Muscle of leg (tissue), 3 donors: ENCODE measurements at regions not wholly inside any gene's neighbourhood (a gene's known extent, or its start where the extent isn't known, plus 50 kb on each side); places are given as distances from the start of the nearest gene placed in this dataset.

Source experiments
- DNase-seq: peaks from one replicate; pipeline ENCODE4 v3.0.0; 2013
- H3K27ac ChIP-seq: one replicate; pipeline ENCODE4 v1.5.1; 2013; ENCODE audit warnings: mild to moderate bottlenecking, low read length, control low read depth
- H3K27me3 ChIP-seq: one replicate; pipeline ENCODE4 v1.6.1; 2013; ENCODE audit warnings: low read length; ENCODE audit not compliant: control insufficient read depth, insufficient read depth
- H3K36me3 ChIP-seq: one replicate; pipeline ENCODE4 v1.6.1; 2013; ENCODE audit warnings: low read length; ENCODE audit not compliant: control insufficient read depth, insufficient read depth
- H3K4me1 ChIP-seq: one replicate; pipeline ENCODE4 v1.6.1; 2013; ENCODE audit warnings: low read length; ENCODE audit not compliant: control insufficient read depth, insufficient read depth
- H3K4me3 ChIP-seq: one replicate; pipeline ENCODE4 v1.5.1; 2013; ENCODE audit warnings: low read length, control low read depth
- H3K9me3 ChIP-seq: replicated peaks from 2 replicates; pipeline ENCODE4 v1.6.1; 2013; ENCODE audit warnings: low read depth, low read length; ENCODE audit not compliant: control insufficient read depth
- WGBS: methylation state at CpG from one replicate; pipeline ENCODE4 v1.1.5; 2013; ENCODE audit warnings: missing lambda C conversion rate; ENCODE audit not compliant: insufficient coverage; 5-methylcytosine and 5-hydroxymethylcytosine counted together

DNA sequence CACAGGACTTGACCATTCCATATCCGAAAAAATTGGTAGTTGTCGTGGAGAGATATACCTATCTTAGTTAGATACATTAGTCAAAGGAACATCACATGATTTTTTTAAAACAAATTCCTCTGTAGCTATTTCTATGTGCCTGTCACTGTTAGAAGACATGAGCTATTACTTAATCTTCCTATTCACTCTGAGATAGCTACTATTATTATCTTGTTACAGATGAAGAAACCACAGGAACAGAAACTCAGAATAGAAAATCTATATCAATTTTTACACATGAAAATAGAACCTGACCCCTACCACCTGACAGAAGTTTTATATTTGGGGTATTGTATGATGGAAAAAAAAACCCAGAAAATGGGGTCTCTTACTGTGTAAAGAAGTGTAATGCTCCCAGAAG is 68.9 kb upstream of the TDRD3 start:
- Histone ChIP-seq H3K27ac (no peak overlapping the region), H3K4me1 (no peaks in the 10 kb centered on the region), H3K27me3 (no peaks in the 10 kb centered on the region), H3K4me3 (no peak overlapping the region), H3K36me3 (no peaks in the 10 kb centered on the region), H3K9me3 (no peaks in the 10 kb centered on the region)
- no CpG with 5 or more reads among the region's 2 CpGs for WGBS
- no peak for DNase-seq

DNA sequence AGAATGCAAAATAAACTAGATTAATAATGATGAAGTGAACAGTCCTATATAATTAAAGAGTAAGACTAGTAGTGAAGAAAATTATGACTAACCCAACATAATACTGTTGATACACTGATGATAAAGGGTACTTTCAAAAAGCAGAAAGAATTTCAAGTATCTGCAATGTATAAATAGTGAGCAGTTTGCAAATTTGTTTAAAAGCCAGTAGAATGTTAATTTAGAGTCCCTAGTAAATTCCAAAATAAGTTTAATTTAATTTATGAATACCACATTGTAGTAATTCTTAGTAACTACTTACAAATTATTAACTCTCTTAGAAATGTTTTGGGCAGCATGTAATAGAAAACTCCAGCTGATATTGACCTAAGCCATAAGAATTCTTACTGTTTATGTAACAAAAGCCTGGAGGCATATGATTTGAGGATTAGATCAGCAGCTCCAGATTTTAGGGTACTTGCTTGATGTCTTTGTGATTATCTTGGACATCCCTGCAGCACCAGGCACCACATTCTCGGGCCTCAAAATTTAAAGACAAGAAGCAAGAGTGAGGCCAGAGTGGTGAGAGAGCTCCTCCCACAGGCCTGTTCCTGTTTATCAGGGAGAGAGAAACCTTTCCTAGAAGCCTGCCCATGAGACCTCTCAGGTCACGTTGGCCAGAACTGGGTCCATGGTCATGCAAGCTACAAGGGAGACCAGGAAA is 67.6 kb upstream of the TDRD3 start:
- no peaks in the 10 kb centered on the region for H3K27me3 ChIP-seq
- 25% methylated on average over 1 of the region's 2 CpGs for WGBS
- H3K9me3 ChIP-seq = no peaks in the 10 kb centered on the region
- no peaks in the 10 kb centered on the region for H3K4me1 ChIP-seq
- no peaks in the 10 kb centered on the region for H3K36me3 ChIP-seq
- no peak overlapping the region for H3K4me3 ChIP-seq
- no peak overlapping the region for H3K27ac ChIP-seq
- DNase-seq = peak; percentile 38

DNA sequence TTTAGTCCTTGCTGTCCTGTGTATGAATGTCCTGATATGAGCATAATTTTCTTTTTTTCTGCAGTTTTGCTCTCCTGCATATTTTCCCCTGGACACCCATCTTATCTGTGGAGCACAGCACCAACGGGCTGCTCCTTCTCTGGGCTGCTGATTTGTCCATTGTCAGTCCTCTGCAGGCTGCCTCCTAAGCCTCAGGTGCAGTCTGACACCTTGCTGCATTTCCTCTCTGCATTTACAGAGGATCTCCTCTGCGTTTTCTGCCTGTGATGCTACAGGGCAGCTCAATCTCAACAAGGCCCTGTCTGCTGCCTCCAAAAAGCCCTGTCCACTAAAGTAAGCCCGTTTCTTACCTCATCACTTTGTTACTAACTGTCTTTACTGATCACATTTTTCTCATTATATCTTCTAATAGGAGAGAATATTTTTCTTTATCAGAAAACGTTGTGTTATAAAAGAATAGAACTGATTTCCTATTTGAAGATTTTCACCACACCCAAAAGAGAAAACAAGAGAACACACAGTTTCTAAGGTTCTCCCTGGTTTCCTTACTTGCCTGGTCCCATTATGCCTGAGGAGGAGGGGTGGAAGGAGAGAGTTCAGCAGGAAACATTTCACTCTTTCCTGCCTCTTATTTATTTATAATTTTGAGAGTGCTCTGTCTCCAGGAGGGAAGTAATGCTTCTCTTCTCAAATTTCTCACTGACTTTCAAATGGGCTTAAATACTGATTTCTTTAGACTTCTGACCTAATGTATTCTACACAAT is 65.6 kb upstream of the TDRD3 start:
- Histone ChIP-seq H3K27ac (no peak overlapping the region), H3K4me3 (no peak overlapping the region), H3K36me3 (no peaks in the 10 kb centered on the region), H3K4me1 (no peaks in the 10 kb centered on the region), H3K9me3 (no peaks in the 10 kb centered on the region), H3K27me3 (no peaks in the 10 kb centered on the region)
- no peak for DNase-seq
- 45% methylated on average over 2 of the region's 4 CpGs for WGBS

DNA sequence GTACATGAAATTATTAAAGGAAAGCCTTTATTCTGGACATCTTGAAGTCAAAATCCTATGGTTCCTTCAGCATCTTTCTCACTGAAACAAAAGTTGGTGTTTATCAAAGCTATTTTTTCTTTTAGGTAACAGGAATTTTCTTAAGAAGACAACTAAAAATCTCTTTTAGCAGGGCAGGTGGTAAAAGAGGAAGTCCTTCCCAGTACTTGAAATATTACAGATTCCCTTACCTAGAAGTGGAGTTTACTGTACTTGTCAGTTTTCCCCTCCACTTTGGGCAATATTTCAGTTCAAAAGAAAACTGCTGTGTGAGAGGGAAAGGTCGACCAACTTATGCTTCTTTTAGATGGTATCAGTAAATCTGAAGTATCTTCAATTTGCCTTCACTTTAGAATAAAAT is 64.3 kb upstream of the TDRD3 start:
- WGBS = no CpG with 5 or more reads among the region's 1 CpG
- no peak overlapping the region for H3K27ac ChIP-seq

DNA sequence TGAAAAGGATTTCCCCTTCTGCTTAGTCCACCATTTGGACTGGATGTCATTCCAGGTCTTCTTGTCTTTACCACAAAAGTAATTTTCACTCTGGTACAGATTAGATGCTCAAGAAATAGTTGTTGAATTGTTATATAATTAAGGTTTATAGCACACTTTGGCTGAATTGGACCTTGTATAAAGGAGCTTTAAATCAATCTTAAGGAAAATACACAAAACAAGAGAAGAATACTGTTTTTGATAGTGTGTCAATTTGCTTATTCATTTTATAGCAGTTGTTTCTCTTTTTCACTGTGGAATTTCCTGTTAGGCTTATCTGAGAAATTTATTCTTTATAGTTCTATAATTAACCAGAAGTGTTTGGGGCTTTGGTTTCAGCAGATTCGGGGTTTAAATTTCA is 62.7 kb upstream of the TDRD3 start:
- DNase-seq = no peak
- H3K4me1 ChIP-seq = no peaks in the 10 kb centered on the region
- no CpG with 5 or more reads among the region's 1 CpG for whole genome bisulfite sequencing
- H3K9me3 ChIP-seq = no peaks in the 10 kb centered on the region
- H3K4me3 ChIP-seq = no peak overlapping the region
- H3K27ac ChIP-seq = no peak overlapping the region
- H3K36me3 ChIP-seq = no peaks in the 10 kb centered on the region
- no peaks in the 10 kb centered on the region for H3K27me3 ChIP-seq

More for the DNA sequence above, 64.3 kb upstream of the TDRD3 start:
- DNase-seq = no peak
- Histone ChIP-seq H3K9me3 (no peaks in the 10 kb centered on the region), H3K36me3 (no peaks in the 10 kb centered on the region), H3K4me1 (no peaks in the 10 kb centered on the region), H3K4me3 (no peak overlapping the region), H3K27me3 (no peaks in the 10 kb centered on the region)

DNA sequence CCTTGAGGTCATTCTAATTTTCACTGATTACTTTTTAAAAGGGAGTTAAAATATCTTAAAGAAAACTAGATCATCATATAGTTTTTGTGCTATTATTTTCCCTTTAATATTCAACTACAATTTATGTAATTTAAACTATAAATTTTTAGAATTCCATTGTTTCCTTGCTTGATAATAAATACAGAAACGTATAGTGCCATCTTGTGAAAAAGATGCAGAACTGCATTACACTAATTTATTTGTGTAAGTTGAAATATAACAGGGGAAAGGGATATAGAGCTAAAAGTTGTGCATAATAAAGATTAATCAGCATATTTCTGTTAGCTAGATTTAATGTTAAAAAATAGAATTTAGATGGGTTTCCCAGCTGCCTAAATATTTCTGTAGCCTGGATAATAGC is 61.5 kb upstream of the TDRD3 start:
- WGBS = no CpG with 5 or more reads among the region's 1 CpG
- no peaks in the 10 kb centered on the region for H3K4me1 ChIP-seq
- H3K27me3 ChIP-seq = no peaks in the 10 kb centered on the region
- H3K27ac ChIP-seq = no peak overlapping the region
- no peak overlapping the region for H3K4me3 ChIP-seq
- H3K36me3 ChIP-seq = no peaks in the 10 kb centered on the region
- DNase-seq = peak; percentile 33
- H3K9me3 ChIP-seq = no peaks in the 10 kb centered on the region

DNA sequence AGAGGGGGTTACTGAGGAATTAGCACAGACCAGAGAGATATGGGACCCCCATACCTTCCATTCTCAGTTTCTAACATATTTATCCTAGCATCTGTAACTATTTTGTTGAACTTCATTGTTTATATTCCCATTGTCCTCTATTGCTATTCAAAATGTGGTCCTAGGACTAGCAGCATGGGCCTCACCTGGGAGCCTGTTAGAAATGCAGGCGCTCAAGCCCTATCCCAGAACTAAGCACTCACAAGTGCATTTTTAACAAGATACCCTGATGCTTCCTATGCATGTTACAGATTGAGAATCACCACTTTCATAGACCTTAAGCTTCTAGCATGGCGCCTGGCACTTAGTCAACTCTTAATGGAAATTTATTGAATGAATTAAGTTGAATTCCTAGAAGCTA is 58.3 kb upstream of the TDRD3 start:
- WGBS = no CpG with 5 or more reads among the region's 2 CpGs
- Histone ChIP-seq H3K4me1 (no peaks in the 10 kb centered on the region), H3K4me3 (no peak overlapping the region), H3K27ac (no peak overlapping the region), H3K27me3 (no peaks in the 10 kb centered on the region), H3K36me3 (no peaks in the 10 kb centered on the region), H3K9me3 (no peaks in the 10 kb centered on the region)
- DNase-seq = no peak

DNA sequence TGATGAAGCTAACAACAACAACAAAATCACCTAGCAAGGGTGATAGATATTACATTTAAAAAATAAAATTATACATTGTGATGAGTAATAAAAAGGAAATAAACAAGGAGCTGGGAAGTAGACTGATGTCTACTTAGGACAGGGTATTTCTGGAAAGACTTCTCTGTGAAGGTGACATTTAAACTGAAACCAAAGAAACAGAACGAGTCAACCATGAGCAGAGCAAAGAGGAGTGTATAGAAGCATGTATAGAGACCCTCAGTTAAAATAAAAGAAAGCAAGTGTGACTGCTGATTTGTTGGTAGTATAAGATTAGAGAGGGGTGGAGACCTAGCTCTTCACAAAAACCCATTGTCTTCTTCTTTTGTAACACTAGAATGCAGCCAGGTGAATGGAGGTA is 53.0 kb upstream of the TDRD3 start:
- Histone ChIP-seq H3K27ac (no peak overlapping the region), H3K9me3 (no peaks in the 10 kb centered on the region), H3K4me1 (no peaks in the 10 kb centered on the region), H3K36me3 (no peaks in the 10 kb centered on the region), H3K27me3 (no peaks in the 10 kb centered on the region), H3K4me3 (no peak overlapping the region)
- no peak for DNase-seq
- WGBS = 83% methylated on average over 1 of the region's 1 CpG

DNA sequence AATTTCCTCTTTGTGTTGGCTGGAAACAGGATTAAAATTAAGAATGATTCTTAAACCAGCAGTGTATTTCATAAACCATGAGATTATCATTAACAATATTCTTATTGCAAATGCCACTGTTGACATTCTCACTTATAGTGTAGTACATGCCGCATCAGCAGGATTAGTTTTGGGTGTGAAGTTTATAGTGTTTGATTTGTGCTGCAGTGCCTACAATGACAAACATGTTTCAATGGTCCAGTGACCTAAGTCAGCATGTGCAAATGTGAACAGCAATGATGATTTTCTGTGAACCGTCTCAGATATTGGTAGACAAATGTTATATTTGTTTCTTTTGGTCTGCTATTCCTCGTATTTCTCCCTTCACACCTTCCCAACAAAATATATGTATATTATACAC is 49.8 kb upstream of the TDRD3 start:
- WGBS = no CpG with 5 or more reads among the region's 3 CpGs

More for the DNA sequence above, 49.8 kb upstream of the TDRD3 start:
- H3K4me3 ChIP-seq = no peak overlapping the region
- no peak overlapping the region for H3K27ac ChIP-seq
- no peaks in the 10 kb centered on the region for H3K27me3 ChIP-seq
- H3K9me3 ChIP-seq = no peaks in the 10 kb centered on the region
- no peak for DNase-seq
- H3K36me3 ChIP-seq = no peaks in the 10 kb centered on the region
- no peaks in the 10 kb centered on the region for H3K4me1 ChIP-seq
